ENCODE measurements at regions not wholly inside any gene's neighbourhood (a gene's known extent, or its start where the extent isn't known, plus 50 kb on each side); places are given as distances from the start of the nearest gene placed in this dataset.
"Not testable (repeated sequence)": the region's sequence is repeated elsewhere in the genome, so short reads cannot be mapped to it uniquely, and the experiment has no call there.

GRCh38 chr20:53777402-53777801 is 183.8 kb upstream of the ZNF217 start:
- not testable (repeated sequence) for TF ChIP-seq ZNF274 (IDR thresholded peaks at IDR 0.05; ENCODE audit: low read depth, low read length); SUZ12 (IDR thresholded peaks at IDR 0.05; ENCODE audit: extremely low read depth, insufficient read depth, insufficient read length)
